ENCODE measurements at regions not wholly inside any gene's neighbourhood (a gene's known extent, or its start where the extent isn't known, plus 50 kb on each side); places are given as distances from the start of the nearest gene placed in this dataset.

- Histone ChIP-seq H3K4me1 (ENCODE audit: low read length) (no peaks in the 10 kb centered on the region), H3K36me3 (replicated peaks; ENCODE audit: insufficient read depth, low read length) (no peaks in the 10 kb centered on the region), H3K4me2 (ENCODE audit: low read depth, low read length) (no peak overlapping the region), H3K9me3 (replicated peaks; ENCODE audit: insufficient read depth, low read length) (no peaks in the 10 kb centered on the region), H3K9ac (ENCODE audit: low read length) (no peak overlapping the region), H3K4me3 (ENCODE audit: low read length) (no peak overlapping the region), H3K27ac (ENCODE audit: low read length) (no peak overlapping the region), H3K79me2 (ENCODE audit: low read length) (no peaks in the 10 kb centered on the region), H4K20me1 (ENCODE audit: insufficient read depth, low read length) (no peaks in the 10 kb centered on the region), H3K27me3 (replicated peaks; ENCODE audit: insufficient read depth, low read length) (no peaks in the 10 kb centered on the region), H3K9me2 (replicated peaks; ENCODE audit: insufficient read depth, low read length) (no peaks in the 10 kb centered on the region), H3F3A (ENCODE audit: insufficient read depth, low read length) (no peaks in the 10 kb centered on the region), H2AFZ (ENCODE audit: low read length) (no peak overlapping the region)
- TF ChIP-seq EZH2phosphoT487 (IDR thresholded peaks at IDR 0.05; ENCODE audit: low read length), result no peak
- DNase-seq, result no peak
Observed at GRCh38 chr13:24087605-24088225, 72.8 kb upstream of the SPATA13 start.

GRCh38 chr13:24090049-24090448, 70.5 kb upstream of the SPATA13 start:
- no peak for TF ChIP-seq EZH2phosphoT487 (IDR thresholded peaks at IDR 0.05; ENCODE audit: low read length)
- TF ChIP-seq EZH2 (optimal IDR thresholded peaks at IDR 0.05; ENCODE audit: low read depth, low read length), result no peak
- no peak for TF ChIP-seq CTCF (IDR thresholded peaks at IDR 0.05; ENCODE audit: low read length)
- Histone ChIP-seq H3K4me1 (ENCODE audit: low read length) (no peaks in the 10 kb centered on the region), H3K36me3 (replicated peaks; ENCODE audit: insufficient read depth, low read length) (no peaks in the 10 kb centered on the region), H3K27ac (ENCODE audit: low read length) (no peak overlapping the region), H3K79me2 (ENCODE audit: low read length) (no peaks in the 10 kb centered on the region), H3K27me3 (replicated peaks; ENCODE audit: insufficient read depth, low read length) (no peaks in the 10 kb centered on the region), H2AFZ (ENCODE audit: low read length) (no peak overlapping the region), H3K9me3 (replicated peaks; ENCODE audit: insufficient read depth, low read length) (no peaks in the 10 kb centered on the region), H3K4me3 (ENCODE audit: low read length) (no peak overlapping the region), H3K9me2 (replicated peaks; ENCODE audit: insufficient read depth, low read length) (no peaks in the 10 kb centered on the region), H3K9ac (ENCODE audit: low read length) (no peak overlapping the region), H4K20me1 (ENCODE audit: insufficient read depth, low read length) (no peaks in the 10 kb centered on the region), H3F3A (ENCODE audit: insufficient read depth, low read length) (no peaks in the 10 kb centered on the region), H3K4me2 (ENCODE audit: low read depth, low read length) (no peak overlapping the region)
- no peak for DNase-seq

GRCh38 chr13:24091080-24091479, 69.4 kb upstream of the SPATA13 start:
- Histone ChIP-seq H4K20me1 (ENCODE audit: insufficient read depth, low read length) (no peaks in the 10 kb centered on the region), H3K4me3 (ENCODE audit: low read length) (no peak overlapping the region), H3K9me2 (replicated peaks; ENCODE audit: insufficient read depth, low read length) (no peaks in the 10 kb centered on the region), H3K36me3 (replicated peaks; ENCODE audit: insufficient read depth, low read length) (no peaks in the 10 kb centered on the region), H3K27me3 (replicated peaks; ENCODE audit: insufficient read depth, low read length) (no peaks in the 10 kb centered on the region), H3K9ac (ENCODE audit: low read length) (no peak overlapping the region), H3K4me1 (ENCODE audit: low read length) (no peaks in the 10 kb centered on the region), H3K79me2 (ENCODE audit: low read length) (no peaks in the 10 kb centered on the region), H3K27ac (ENCODE audit: low read length) (no peak overlapping the region), H3F3A (ENCODE audit: insufficient read depth, low read length) (no peaks in the 10 kb centered on the region), H3K9me3 (replicated peaks; ENCODE audit: insufficient read depth, low read length) (no peaks in the 10 kb centered on the region), H3K4me2 (ENCODE audit: low read depth, low read length) (no peak overlapping the region), H2AFZ (ENCODE audit: low read length) (no peak overlapping the region)
- DNase-seq, result no peak
- TF ChIP-seq EZH2 (optimal IDR thresholded peaks at IDR 0.05; ENCODE audit: low read depth, low read length) (no peak), EZH2phosphoT487 (IDR thresholded peaks at IDR 0.05; ENCODE audit: low read length) (no peak), CTCF (IDR thresholded peaks at IDR 0.05; ENCODE audit: low read length) (no peak)

GRCh38 chr13:24092108-24092507, 68.4 kb upstream of the SPATA13 start:
- Histone ChIP-seq H3K9me2 (replicated peaks; ENCODE audit: insufficient read depth, low read length) (no peaks in the 10 kb centered on the region), H3K36me3 (replicated peaks; ENCODE audit: insufficient read depth, low read length) (no peaks in the 10 kb centered on the region), H3K79me2 (ENCODE audit: low read length) (no peaks in the 10 kb centered on the region), H4K20me1 (ENCODE audit: insufficient read depth, low read length) (no peaks in the 10 kb centered on the region), H3K9me3 (replicated peaks; ENCODE audit: insufficient read depth, low read length) (no peaks in the 10 kb centered on the region), H3K27me3 (replicated peaks; ENCODE audit: insufficient read depth, low read length) (no peaks in the 10 kb centered on the region), H3K4me3 (ENCODE audit: low read length) (no peak overlapping the region), H3K4me1 (ENCODE audit: low read length) (no peaks in the 10 kb centered on the region), H3F3A (ENCODE audit: insufficient read depth, low read length) (no peaks in the 10 kb centered on the region), H2AFZ (ENCODE audit: low read length) (no peak overlapping the region), H3K4me2 (ENCODE audit: low read depth, low read length) (no peak overlapping the region), H3K27ac (ENCODE audit: low read length) (no peak overlapping the region), H3K9ac (ENCODE audit: low read length) (no peak overlapping the region)
- TF ChIP-seq EZH2 (optimal IDR thresholded peaks at IDR 0.05; ENCODE audit: low read depth, low read length) (no peak), EZH2phosphoT487 (IDR thresholded peaks at IDR 0.05; ENCODE audit: low read length) (no peak), CTCF (IDR thresholded peaks at IDR 0.05; ENCODE audit: low read length) (no peak)
- no peak for DNase-seq

Measured in MM.1S (cell line).